ENCODE measurements at regions not wholly inside any gene's neighbourhood (a gene's known extent, or its start where the extent isn't known, plus 50 kb on each side); places are given as distances from the start of the nearest gene placed in this dataset.

DNA sequence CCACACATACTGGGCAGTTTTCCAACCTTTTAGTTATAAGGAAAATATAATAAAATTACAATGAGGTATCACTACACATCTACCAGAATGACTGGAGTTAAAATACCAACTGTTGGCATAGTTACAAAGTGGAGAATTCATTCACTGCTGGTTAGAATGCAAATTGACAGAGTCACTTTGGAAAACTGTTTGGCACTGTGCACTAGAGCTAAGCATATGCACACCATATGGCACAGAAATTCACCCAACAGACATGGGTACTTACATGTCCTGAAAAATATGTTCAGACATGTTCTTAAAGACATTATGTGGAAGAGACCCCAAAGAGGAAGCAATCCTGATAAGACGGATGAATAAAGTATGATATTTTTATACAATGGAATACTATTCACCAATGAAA lies 686.1 kb upstream of the RAB6C start:
- Histone ChIP-seq H3K4me1 (replicated peaks) (no peaks in the 10 kb centered on the region), H3K36me3 (no peaks in the 10 kb centered on the region), H3K27me3 (replicated peaks; ENCODE audit: insufficient read depth) (no peaks in the 10 kb centered on the region), H3K4me3 (no peak overlapping the region), H3K27ac (no peak overlapping the region), H3K9me3 (no peaks in the 10 kb centered on the region)
- no peak for DNase-seq (ENCODE audit: low spot score)
- TF ChIP-seq POLR2AphosphoS5 (IDR thresholded peaks at IDR 0.05) (no peak), POLR2A (IDR thresholded peaks at IDR 0.05) (no peak)
- TF ChIP-seq, protein P1, sequence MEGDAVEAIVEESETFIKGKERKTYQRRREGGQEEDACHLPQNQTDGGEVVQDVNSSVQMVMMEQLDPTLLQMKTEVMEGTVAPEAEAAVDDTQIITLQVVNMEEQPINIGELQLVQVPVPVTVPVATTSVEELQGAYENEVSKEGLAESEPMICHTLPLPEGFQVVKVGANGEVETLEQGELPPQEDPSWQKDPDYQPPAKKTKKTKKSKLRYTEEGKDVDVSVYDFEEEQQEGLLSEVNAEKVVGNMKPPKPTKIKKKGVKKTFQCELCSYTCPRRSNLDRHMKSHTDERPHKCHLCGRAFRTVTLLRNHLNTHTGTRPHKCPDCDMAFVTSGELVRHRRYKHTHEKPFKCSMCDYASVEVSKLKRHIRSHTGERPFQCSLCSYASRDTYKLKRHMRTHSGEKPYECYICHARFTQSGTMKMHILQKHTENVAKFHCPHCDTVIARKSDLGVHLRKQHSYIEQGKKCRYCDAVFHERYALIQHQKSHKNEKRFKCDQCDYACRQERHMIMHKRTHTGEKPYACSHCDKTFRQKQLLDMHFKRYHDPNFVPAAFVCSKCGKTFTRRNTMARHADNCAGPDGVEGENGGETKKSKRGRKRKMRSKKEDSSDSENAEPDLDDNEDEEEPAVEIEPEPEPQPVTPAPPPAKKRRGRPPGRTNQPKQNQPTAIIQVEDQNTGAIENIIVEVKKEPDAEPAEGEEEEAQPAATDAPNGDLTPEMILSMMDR (IDR thresholded peaks at IDR 0.05) = no peak
- intact Hi-C loops (cut with DNase I) = no loop called here
- WGBS = 0% methylated on average over 1 of the region's 1 CpG

DNA sequence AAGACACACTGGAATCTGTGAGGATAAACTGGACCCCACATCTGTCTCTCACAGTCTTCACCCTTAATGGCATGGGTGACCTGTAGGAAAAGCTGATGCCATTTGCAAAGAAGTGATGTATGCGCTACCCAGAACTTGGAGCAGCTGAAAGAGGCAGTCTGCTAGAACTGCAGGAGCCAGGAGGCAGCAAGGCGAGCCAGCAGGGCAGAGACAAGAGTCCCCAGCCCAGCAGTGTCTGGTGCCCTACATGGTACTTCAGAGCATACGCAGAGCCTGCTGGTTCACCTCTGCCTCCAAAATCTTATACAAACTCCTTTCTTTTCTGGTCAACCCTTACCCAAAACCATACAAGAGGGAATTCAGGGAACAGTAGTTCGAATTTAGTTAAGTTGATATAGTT lies 683.1 kb upstream of the RAB6C start:
- DNase-seq (ENCODE audit: low spot score) = no peak

DNA sequence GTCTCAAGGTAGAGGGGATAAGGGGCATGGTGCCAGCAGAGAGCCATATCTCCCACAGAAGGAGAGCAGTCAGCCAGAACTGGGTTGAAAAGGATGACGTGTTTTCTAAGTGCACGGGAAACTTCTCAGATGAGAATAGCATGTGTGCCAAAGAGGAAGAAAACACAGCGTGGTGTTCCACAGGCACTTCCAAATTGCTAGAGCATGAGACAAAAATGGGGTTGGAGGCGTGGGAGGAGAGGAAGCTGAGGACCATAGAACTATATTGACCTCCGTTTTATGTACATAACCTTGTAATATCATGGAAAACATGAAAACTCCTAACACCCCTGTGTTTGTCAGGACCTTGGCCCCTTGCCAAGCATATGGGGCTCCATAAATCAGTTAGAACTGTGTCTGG lies 682.7 kb upstream of the RAB6C start:
- no peaks in the 10 kb centered on the region for H3K27me3 ChIP-seq (replicated peaks; ENCODE audit: insufficient read depth)
- no peaks in the 10 kb centered on the region for H3K4me1 ChIP-seq (replicated peaks)
- no peaks in the 10 kb centered on the region for H3K36me3 ChIP-seq
- H3K27ac ChIP-seq = no peak overlapping the region
- H3K4me3 ChIP-seq = no peak overlapping the region
- intact Hi-C loops (cut with DNase I) = no loop called here
- WGBS = 31% methylated on average over 5 of the region's 5 CpGs
- no peak for DNase-seq (ENCODE audit: low spot score)
- TF ChIP-seq POLR2A (IDR thresholded peaks at IDR 0.05) = no peak
- TF ChIP-seq POLR2AphosphoS5 (IDR thresholded peaks at IDR 0.05) = no peak
- TF ChIP-seq, protein P1 (IDR thresholded peaks at IDR 0.05) = no peak
- no peaks in the 10 kb centered on the region for H3K9me3 ChIP-seq

More for the DNA sequence above, 683.1 kb upstream of the RAB6C start:
- WGBS = 89% methylated on average over 4 of the region's 4 CpGs
- intact Hi-C loops (cut with DNase I) = no loop called here
- H3K4me1 ChIP-seq (replicated peaks) = no peaks in the 10 kb centered on the region
- no peaks in the 10 kb centered on the region for H3K9me3 ChIP-seq
- TF ChIP-seq POLR2AphosphoS5 (IDR thresholded peaks at IDR 0.05) = no peak
- TF ChIP-seq, protein P1 (IDR thresholded peaks at IDR 0.05) = no peak
- TF ChIP-seq POLR2A (IDR thresholded peaks at IDR 0.05) = no peak
- H3K27ac ChIP-seq = no peak overlapping the region
- no peaks in the 10 kb centered on the region for H3K36me3 ChIP-seq
- no peaks in the 10 kb centered on the region for H3K27me3 ChIP-seq (replicated peaks; ENCODE audit: insufficient read depth)
- H3K4me3 ChIP-seq = no peak overlapping the region

DNA sequence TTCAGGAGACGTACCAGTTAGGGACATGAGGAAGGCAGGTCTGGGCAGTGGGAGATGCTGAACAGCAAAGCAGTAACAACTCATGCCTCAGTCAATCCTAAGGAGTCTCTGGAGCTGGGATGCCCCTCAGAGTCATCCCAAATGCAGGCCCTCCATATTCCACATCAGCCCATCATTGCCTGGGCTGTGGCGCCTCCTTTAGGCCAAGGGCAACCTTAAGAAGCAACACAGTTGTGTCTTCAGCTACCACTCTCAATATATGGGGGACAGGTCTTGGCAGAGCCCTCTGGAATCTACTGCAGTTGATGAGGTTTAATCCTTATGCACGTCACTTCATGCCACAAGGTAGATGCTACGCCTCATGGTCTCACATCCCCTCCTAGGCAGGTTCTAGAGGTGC lies 682.0 kb upstream of the RAB6C start:
- Histone ChIP-seq H3K36me3 (no peaks in the 10 kb centered on the region), H3K27me3 (replicated peaks; ENCODE audit: insufficient read depth) (no peaks in the 10 kb centered on the region), H3K9me3 (no peaks in the 10 kb centered on the region), H3K27ac (no peak overlapping the region), H3K4me3 (no peak overlapping the region), H3K4me1 (replicated peaks) (no peaks in the 10 kb centered on the region)
- no peak for DNase-seq (ENCODE audit: low spot score)
- TF ChIP-seq, protein P1 (IDR thresholded peaks at IDR 0.05) = no peak
- TF ChIP-seq POLR2A (IDR thresholded peaks at IDR 0.05) (no peak), POLR2AphosphoS5 (IDR thresholded peaks at IDR 0.05) (no peak)
- intact Hi-C loops (cut with DNase I) = no loop called here
- WGBS = 87% methylated on average over 4 of the region's 4 CpGs

DNA sequence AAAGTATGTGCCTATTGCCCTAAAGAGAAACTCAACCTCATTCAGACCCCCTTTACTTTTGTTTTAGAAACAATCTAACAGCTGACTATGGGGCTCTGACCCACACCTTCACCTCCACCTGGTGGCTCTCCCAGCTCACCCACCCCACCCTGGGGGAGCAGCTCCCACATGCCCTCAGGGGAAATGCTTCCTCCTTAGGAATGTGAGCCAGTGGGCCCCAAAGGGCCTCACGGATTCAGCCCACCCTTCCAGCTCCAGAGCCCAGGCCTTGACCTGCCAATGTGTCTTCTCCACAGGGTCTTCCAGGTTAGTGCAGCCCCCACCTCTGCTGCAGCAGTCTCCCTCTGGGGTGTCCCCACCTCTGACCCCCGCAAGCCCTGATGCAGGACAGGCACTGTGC lies 680.1 kb upstream of the RAB6C start:
- H3K36me3 ChIP-seq = no peaks in the 10 kb centered on the region
- no peaks in the 10 kb centered on the region for H3K4me1 ChIP-seq (replicated peaks)
- intact Hi-C loops (cut with DNase I) = no loop called here
- no peaks in the 10 kb centered on the region for H3K27me3 ChIP-seq (replicated peaks; ENCODE audit: insufficient read depth)
- H3K27ac ChIP-seq = no peak overlapping the region
- no peaks in the 10 kb centered on the region for H3K9me3 ChIP-seq
- H3K4me3 ChIP-seq = no peak overlapping the region
- TF ChIP-seq POLR2AphosphoS5 (IDR thresholded peaks at IDR 0.05) = no peak
- TF ChIP-seq, protein P1 (IDR thresholded peaks at IDR 0.05) = no peak
- TF ChIP-seq POLR2A (IDR thresholded peaks at IDR 0.05) = no peak
- no peak for DNase-seq (ENCODE audit: low spot score)
- WGBS = 94% methylated on average over 2 of the region's 2 CpGs

Data from prostate gland (tissue), 2 donors.